DND-41 (cell line): ENCODE measurements at regions not wholly inside any gene's neighbourhood (a gene's known extent, or its start where the extent isn't known, plus 50 kb on each side); places are given as distances from the start of the nearest gene placed in this dataset.
A peak's percentile ranks its signal among the peaks of the same experiment; 100 is the strongest.

Experiments
- ATAC-seq: fragments of 200-7000 bp; cut with Tn5 transposase; 3 replicates; pipeline ENCODE4 v1.9.1; 2021; ENCODE audit warnings: low read depth; ENCODE audit not compliant: insufficient read depth
- DNase-seq: peaks from one replicate; pipeline ENCODE4 v3.0.0-alpha.2; 2020
- H2AFZ ChIP-seq: 2 replicates; pipeline ENCODE4 v1.6.0; 2012; ENCODE audit warnings: low read depth, low read length
- H3K27ac ChIP-seq: 2 replicates; pipeline ENCODE4 v1.5.1; 2012; ENCODE audit warnings: low read length, inconsistent platforms
- H3K27me3 ChIP-seq: fragments of 200-600 bp; sonication (generic); 2 replicates; pipeline ENCODE4 v1.6.0; 2012; ENCODE audit warnings: low read length, mild to moderate bottlenecking, inconsistent platforms; ENCODE audit not compliant: insufficient read depth, poor library complexity
- H3K36me3 ChIP-seq: 2 replicates; pipeline ENCODE4 v1.5.1; 2012; ENCODE audit warnings: low read length, inconsistent platforms; ENCODE audit not compliant: insufficient read depth
- H3K4me1 ChIP-seq: 2 replicates; pipeline ENCODE4 v1.5.1; 2012; ENCODE audit warnings: mild to moderate bottlenecking, low read length; ENCODE audit not compliant: insufficient read depth
- H3K4me2 ChIP-seq: 2 replicates; pipeline ENCODE4 v1.6.0; 2012; ENCODE audit warnings: mild to moderate bottlenecking, moderate library complexity, low read length, inconsistent platforms; ENCODE audit not compliant: insufficient read depth
- H3K4me3 ChIP-seq, 2 experiments: fragments of 200-600 bp in 1 of 2; shearing (Covaris generic) in 1 of 2; 2 replicates each; pipeline ENCODE4 v1.5.1; 2012 to 2016; ENCODE audit warnings: inconsistent platforms in 2 of 2, low read length in 2 of 2, mild to moderate bottlenecking in 2 of 2, low read depth in 1 of 2, moderate library complexity in 1 of 2
- H3K79me2 ChIP-seq: 2 replicates; pipeline ENCODE4 v1.6.0; 2012; ENCODE audit warnings: low read length, inconsistent platforms; ENCODE audit not compliant: insufficient read depth
- H3K9ac ChIP-seq: 2 replicates; pipeline ENCODE4 v1.6.0; 2012; ENCODE audit warnings: low read depth, mild to moderate bottlenecking, inconsistent platforms, low read length, moderate library complexity
- H3K9me3 ChIP-seq: 2 replicates; pipeline ENCODE4 v1.5.1; 2012; ENCODE audit warnings: low read length, moderate library complexity, mild to moderate bottlenecking, inconsistent platforms; ENCODE audit not compliant: insufficient read depth, severe bottlenecking
- H4K20me1 ChIP-seq: 2 replicates; pipeline ENCODE4 v1.6.0; 2012; ENCODE audit warnings: low read length; ENCODE audit not compliant: insufficient read depth
- EZH2 ChIP-seq: IDR thresholded peaks from 3 replicates; pipeline ENCODE4 v1.6.1; 2012; ENCODE audit warnings: borderline replicate concordance, low read depth, mild to moderate bottlenecking, moderate library complexity, low read length, inconsistent platforms; ENCODE audit not compliant: severe bottlenecking
- TF ChIP-seq, protein P1 (sequence below): IDR thresholded peaks from 2 replicates; pipeline ENCODE4 v1.5.1; 2012; ENCODE audit warnings: borderline replicate concordance, low read length, moderate library complexity, mild to moderate bottlenecking; ENCODE audit not compliant: poor library complexity, severe bottlenecking; ENCODE audit errors: extremely low read depth

DNA sequence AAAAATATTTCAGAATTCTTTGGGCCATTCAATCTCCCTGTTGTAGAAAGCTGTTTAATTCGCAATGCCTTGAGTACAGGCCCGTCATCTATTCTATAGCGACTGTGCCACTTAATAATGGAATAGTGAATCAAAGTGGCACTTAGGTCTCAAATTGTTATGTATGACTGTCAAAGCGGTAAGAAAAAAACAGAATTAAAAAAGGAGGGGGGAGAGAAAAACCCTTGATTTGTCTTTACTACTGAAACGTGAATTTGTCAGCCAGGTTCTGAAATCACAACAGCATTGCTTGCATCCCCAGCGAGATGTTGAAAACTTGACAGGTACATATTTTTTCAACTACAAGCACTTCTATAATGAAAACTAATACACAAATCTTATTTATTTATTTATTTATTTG lies 320.9 kb downstream of the TFEC start:
- DNase-seq (no peak), ATAC-seq (no peak)
- Histone ChIP-seq H3K79me2 (no peaks in the 10 kb centered on the region), H3K27me3 (peaks cover 5% of the 10 kb centered on the region), H3K9me3 (no peaks in the 10 kb centered on the region), H3K4me3 (no peak overlapping the region), H3K4me1 (no peaks in the 10 kb centered on the region), H2AFZ (no peak overlapping the region), H3K9ac (no peak overlapping the region), H3K36me3 (no peaks in the 10 kb centered on the region), H3K27ac (no peak overlapping the region), H3K4me2 (no peak overlapping the region), H4K20me1 (no peaks in the 10 kb centered on the region)
- TF ChIP-seq EZH2: no peak
- TF ChIP-seq, protein P1, sequence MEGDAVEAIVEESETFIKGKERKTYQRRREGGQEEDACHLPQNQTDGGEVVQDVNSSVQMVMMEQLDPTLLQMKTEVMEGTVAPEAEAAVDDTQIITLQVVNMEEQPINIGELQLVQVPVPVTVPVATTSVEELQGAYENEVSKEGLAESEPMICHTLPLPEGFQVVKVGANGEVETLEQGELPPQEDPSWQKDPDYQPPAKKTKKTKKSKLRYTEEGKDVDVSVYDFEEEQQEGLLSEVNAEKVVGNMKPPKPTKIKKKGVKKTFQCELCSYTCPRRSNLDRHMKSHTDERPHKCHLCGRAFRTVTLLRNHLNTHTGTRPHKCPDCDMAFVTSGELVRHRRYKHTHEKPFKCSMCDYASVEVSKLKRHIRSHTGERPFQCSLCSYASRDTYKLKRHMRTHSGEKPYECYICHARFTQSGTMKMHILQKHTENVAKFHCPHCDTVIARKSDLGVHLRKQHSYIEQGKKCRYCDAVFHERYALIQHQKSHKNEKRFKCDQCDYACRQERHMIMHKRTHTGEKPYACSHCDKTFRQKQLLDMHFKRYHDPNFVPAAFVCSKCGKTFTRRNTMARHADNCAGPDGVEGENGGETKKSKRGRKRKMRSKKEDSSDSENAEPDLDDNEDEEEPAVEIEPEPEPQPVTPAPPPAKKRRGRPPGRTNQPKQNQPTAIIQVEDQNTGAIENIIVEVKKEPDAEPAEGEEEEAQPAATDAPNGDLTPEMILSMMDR: no peak

GRCh38 chr7:115708013-115708341 lies 322.6 kb downstream of the TFEC start:
- H4K20me1 ChIP-seq: no peaks in the 10 kb centered on the region
- no peak overlapping the region for H3K4me2 ChIP-seq
- no peaks in the 10 kb centered on the region for H3K79me2 ChIP-seq
- H3K36me3 ChIP-seq: no peaks in the 10 kb centered on the region
- no peak overlapping the region for H3K4me3 ChIP-seq
- H2AFZ ChIP-seq: no peak overlapping the region
- no peak overlapping the region for H3K27ac ChIP-seq
- no peaks in the 10 kb centered on the region for H3K9me3 ChIP-seq
- peaks cover 9% of the 10 kb centered on the region for H3K27me3 ChIP-seq
- ATAC-seq (no peak), DNase-seq (no peak)
- no peak overlapping the region for H3K9ac ChIP-seq
- no peaks in the 10 kb centered on the region for H3K4me1 ChIP-seq
- TF ChIP-seq, protein P1: no peak
- no peak for TF ChIP-seq EZH2

- ATAC-seq: peak; percentile 44; the same call in 1 of the 3 replicates
- H3K9ac ChIP-seq: no peak overlapping the region
- H3K9me3 ChIP-seq: no peaks in the 10 kb centered on the region
- no peak overlapping the region for H3K27ac ChIP-seq
- H3K79me2 ChIP-seq: no peaks in the 10 kb centered on the region
- no peak overlapping the region for H2AFZ ChIP-seq
- H3K27me3 ChIP-seq: peaks cover 9% of the 10 kb centered on the region
- peak; percentile 4 for DNase-seq
- H3K4me1 ChIP-seq: no peaks in the 10 kb centered on the region
- no peak overlapping the region for H3K4me3 ChIP-seq
- H3K4me2 ChIP-seq: no peak overlapping the region
- H4K20me1 ChIP-seq: no peaks in the 10 kb centered on the region
- no peaks in the 10 kb centered on the region for H3K36me3 ChIP-seq
- no peak for TF ChIP-seq EZH2
- TF ChIP-seq, protein P1: peak; percentile 50
These were observed 323.1 kb downstream of the TFEC start for GRCh38 chr7:115707258-115708012.

GRCh38 chr7:115704884-115705283 lies 325.7 kb downstream of the TFEC start:
- Histone ChIP-seq H3K9ac (no peak overlapping the region), H3K27me3 (peaks cover 14% of the 10 kb centered on the region), H3K27ac (no peak overlapping the region), H3K4me3 (no peak overlapping the region), H3K79me2 (no peaks in the 10 kb centered on the region), H3K4me2 (no peak overlapping the region), H3K4me1 (no peaks in the 10 kb centered on the region), H2AFZ (no peak overlapping the region), H3K36me3 (no peaks in the 10 kb centered on the region), H4K20me1 (no peaks in the 10 kb centered on the region), H3K9me3 (no peaks in the 10 kb centered on the region)
- DNase-seq (no peak), ATAC-seq (no peak)
- TF ChIP-seq, protein P1: no peak
- TF ChIP-seq EZH2: no peak
